RKO (cell line): ENCODE measurements at regions not wholly inside any gene's neighbourhood (a gene's known extent, or its start where the extent isn't known, plus 50 kb on each side); places are given as distances from the start of the nearest gene placed in this dataset.
A peak's percentile ranks its signal among the peaks of the same experiment; 100 is the strongest.

Experiments used
- DNase-seq: peaks from one replicate; pipeline ENCODE4 v3.0.0-alpha.2; 2016; ENCODE audit warnings: low spot score

- DNase-seq: no peak
Observed at GRCh38 chr6:126607289-126607688, 267.4 kb downstream of the CENPW start.

- no peak for DNase-seq
Observed at GRCh38 chr6:126608681-126609080, 268.8 kb downstream of the CENPW start.

DNA sequence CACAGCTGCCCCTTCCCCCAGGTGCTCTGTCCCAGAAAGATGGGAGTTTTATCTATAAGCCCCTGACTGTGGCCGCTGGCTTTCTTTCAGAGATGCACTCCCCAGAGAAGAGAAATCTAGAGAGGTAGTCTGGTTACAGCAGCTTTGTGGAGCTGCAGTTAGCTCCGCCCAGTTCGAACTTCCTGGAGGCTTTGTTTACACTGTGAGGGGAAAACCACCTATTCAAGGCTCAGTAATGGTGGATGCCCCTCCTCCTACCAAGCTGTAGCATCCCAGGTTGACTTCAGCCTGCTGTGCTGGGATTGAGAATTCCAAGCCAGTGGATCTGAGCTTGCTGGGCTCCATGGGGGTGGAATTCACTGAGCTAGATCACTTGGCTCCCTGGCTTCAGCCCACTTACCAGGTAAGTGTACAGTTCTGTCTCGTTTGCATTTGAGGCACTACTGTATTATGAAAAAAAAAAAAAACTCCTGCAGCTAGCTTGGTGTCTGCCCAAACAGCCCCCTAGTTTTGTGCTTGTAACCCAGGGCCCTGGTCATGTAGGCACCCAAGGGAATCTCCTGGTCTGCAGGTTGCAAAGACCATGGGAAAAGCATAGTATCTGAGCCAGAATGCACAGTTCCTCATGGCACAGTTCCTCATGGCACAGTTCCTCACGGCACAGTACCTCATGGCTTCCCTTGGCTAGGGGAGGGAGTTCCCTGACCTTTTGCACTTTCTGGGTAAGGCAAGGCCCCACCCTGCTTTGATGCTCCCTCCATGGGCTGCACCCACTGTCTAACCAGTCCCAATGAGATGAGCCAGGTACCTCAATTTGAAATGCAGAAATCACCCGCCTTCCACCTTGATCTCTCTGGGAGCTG is 275.0 kb downstream of the CENPW start:
- DNase-seq: no peak

DNA sequence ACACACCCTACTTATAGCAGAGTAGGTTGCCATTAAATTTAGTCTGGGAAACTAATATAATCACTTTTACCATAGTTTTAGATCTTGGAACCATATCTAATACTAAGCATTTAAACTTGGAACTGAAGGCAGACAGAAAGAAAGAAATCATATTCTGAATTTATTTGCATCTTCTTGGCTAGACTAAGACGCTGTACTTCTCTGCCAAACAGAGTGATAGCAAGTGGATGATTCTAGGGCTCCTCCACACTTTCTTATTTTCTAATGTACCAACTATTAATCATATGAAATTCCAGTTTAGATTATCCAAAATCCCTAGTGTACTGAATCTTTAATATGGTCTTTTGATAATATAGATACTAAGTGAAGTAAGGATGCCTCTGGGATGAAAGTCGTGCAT is 277.0 kb downstream of the CENPW start:
- DNase-seq: no peak

DNA sequence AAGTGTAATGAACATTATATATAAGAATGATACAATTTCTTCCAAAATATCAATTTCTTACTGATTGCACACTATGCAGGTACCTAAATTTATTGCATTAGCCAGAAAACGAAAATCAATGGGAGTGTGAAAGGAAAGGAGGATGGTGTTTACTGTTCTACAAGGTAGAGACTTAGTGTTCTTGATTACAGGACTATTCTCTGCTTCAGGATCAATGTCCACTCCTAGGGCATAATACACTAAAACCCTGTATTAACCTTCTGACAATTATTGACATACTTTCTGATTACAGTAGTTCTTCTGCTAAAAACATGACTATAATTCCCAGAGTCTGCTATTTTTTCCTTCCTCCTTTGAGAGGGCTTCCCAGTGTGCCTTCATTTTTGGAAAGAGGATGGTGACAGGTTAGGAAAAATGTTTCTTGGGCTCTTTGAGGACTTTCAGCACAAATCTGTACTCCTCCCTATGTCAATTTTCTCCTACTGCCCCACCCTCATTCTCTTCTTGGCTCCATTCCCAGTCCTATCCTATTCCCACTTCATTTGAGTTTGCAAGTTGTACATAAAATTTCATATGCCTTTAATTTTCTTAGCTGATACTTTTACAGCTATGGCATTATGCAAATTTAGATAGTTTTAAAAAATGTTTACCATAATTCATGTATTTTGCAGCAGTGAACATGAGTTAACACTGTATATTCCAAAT is 278.9 kb downstream of the CENPW start:
- DNase-seq: no peak

DNA sequence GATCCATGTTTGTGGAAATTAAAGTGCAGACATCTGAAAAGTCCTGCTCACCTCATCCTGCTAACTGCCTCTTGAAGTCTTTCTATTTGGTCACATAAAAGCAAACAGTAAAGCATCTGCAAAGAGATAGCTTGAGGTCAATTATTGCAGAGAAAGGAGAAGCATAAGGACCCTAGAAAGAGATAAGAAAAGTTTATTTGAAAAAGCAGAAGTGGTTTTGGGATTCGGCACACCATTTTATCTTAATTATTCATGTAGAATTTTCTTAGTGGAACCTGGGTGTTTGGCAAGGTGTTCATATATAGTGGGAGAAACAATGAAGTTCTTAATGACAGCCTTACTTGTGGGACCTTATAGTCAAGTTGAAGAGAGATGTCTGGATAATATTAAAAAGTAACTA is 280.8 kb downstream of the CENPW start:
- DNase-seq: no peak

GRCh38 chr6:126625019-126625418 is 285.1 kb downstream of the CENPW start:
- DNase-seq: peak; percentile 59

DNA sequence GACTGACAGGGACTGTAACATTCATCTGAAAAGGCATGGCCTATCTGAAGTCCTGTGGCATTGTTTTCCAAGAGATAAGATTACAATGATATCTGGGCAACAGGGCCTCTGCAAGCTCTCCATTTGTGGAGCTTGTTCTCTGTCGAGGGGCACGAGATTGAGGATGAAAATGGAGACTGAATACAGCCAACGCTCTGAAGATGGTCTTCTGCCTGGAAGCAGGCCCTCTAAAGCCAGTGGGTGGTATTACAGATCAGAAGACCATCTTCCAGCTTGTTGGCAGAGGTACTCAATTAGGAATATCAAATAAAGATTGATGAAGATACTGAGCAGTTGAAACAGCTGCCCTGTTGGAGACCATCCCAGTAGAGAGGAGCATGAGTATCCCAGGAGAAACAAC is 288.2 kb downstream of the CENPW start:
- DNase-seq: no peak

DNA sequence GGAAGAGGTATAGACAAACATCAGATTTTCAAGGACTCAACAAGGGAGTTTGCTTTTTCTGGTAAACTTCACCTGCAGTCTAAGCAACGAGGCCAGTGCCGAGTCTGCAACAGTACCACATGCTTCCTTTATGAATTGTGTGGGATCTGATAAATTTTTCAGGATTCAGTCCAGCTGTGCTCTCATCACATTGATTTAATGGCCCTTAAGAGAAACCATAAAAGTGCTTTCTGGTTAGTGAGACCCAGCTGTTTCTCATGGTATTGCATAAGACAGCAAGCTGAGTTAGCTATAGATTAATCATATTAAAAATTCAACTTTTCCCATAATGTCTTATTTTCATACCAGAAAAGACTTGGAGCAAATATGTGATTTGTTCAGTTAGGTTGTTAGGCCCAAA is 291.4 kb downstream of the CENPW start:
- DNase-seq: no peak

- DNase-seq: no peak
Observed at GRCh38 chr6:126632271-126632670, 292.4 kb downstream of the CENPW start.

DNA sequence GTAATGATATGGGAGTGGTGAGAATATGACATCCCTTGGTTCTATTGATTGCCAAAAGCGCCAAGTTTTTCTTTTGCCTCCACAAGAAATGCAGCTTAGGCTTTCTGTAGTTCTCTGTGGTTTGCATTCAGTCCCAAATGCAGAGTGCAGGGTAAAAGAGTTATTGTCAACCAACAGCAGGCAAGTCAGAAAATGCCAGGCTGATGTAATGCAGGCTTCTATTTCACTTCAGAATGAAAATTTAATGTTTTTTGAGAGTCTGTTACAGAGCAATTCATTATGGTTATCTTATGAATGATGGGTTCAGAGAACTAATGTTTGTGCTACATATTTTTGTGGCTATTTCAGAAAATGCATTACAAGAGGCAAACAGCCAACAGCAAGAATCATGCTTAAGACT is 293.5 kb downstream of the CENPW start:
- no peak for DNase-seq

DNA sequence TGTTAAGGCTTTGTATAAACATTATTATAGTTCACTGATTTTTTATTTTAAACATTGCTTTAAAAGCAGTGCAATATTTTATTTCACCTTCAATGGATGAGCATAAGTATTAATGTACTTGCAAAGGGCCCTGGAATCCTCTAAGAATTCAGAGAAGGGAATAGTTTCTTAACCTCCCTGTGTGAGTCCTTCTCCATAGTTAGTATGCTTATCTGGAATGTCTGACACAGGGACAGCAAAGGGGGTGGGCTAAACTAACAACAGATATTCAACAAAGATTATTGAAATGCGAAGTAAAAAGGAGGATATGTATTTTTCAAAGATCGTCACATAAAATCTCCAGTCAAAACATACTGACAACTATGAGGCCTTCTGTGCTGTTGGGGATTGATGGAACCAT is 300.4 kb downstream of the CENPW start:
- DNase-seq: no peak

DNA sequence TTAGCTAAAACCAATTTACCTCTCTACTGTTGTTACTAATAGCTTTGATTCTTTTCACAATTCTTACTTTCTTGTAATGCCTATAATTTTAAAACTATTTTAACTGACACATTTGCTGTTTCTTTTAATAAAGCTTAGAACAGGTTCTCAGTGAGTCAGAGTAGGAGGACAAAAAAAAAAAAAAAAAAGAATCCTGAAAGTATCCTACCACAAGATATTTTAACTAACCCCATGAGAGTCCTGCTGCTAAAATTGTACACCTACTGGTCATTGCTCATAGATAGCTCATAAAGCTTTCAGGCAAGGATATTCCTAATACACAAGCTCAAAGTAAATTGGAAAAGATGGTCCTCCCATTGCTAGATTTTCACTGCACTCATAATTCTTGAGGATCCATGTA is 301.0 kb downstream of the CENPW start:
- DNase-seq: no peak

GRCh38 chr6:126641641-126642040 is 301.7 kb downstream of the CENPW start:
- no peak for DNase-seq

DNA sequence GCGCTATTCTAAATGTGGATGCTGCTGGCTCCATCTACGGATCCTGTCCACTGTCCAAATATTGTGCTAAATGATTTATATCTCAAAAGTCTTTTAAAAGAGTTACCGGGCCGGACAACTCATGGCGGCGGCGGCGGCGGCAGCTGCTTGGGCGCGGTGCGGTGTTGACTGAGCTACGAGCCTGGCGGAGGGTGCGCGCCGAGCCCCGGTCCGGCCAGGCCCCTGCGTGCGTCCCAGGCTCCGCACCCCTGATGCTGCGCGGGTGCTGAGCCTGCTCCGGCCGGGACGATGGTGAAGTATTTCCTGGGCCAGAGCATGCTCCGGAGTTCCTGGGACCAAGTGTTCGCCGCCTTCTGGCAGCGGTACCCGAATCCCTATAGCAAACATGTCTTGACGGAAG is 303.4 kb downstream of the CENPW start:
- no peak for DNase-seq

DNA sequence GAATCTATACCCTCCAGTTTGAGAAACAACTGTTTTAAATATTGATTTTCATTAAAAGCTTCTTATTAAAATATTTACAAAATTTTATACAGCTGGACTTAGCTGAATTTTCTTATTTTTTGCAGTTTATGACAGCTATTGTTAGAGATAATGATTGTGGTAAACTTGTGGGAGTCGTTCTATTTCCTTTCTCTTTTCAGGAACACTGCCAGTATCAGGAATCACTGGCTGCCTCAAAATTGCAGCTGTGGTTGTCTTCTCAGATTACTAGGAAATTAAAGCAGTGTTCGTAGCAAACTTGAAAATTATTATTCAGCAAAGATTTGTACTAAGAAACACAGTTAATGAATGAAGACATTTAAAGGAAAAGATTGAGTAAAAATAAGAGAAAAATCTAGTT is 311.0 kb downstream of the CENPW start:
- no peak for DNase-seq

GRCh38 chr6:126657561-126658175 is 317.8 kb downstream of the CENPW start:
- peak; percentile 64 for DNase-seq

GRCh38 chr6:126660376-126660775 is 320.5 kb downstream of the CENPW start:
- DNase-seq: no peak

GRCh38 chr6:126661646-126662045 is 321.7 kb downstream of the CENPW start:
- DNase-seq: peak; percentile 43

- DNase-seq: no peak
Observed at GRCh38 chr6:126662966-126663365, 323.1 kb downstream of the CENPW start.

GRCh38 chr6:126664271-126664670 is 324.4 kb downstream of the CENPW start:
- no peak for DNase-seq

DNA sequence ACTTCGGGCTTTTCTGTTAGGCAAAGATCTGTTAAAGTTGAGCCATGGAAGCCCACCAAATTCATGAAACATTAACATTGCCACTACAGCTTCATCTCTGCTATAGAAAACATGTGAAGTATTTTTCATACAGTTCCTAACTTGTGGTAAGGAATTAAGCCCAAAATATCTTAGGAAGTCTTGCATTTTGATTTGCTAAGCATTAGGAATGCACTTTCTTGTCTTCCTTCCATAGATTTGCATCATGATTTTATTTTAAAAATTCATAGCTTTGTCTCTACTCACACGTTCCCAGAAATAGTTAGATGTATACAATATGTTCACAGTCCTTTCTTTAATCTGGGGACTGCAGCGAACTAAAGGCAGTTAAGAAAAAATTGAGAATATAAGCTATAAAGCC is 325.6 kb downstream of the CENPW start:
- no peak for DNase-seq

DNA sequence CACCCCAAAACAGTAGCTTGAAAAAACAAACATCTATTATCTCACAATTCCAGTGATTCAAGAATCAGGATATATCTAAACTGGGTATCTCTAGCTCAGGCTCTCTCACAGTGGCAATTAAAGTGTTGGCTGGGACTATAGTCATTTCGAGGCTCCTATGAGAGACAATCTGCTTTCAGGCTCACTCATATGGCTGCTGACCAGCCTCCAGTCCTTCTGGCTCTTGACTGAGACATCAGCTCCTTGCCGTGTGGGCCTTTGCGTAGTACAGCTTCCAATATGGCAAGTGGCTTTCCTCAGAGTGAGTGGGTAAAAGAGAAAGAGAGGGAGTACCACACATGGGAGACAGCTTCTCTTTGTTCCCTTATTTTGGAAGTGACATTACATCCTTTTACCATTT is 327.2 kb downstream of the CENPW start:
- DNase-seq: no peak
